Liver (tissue), 8 donors: ENCODE measurements at regions not wholly inside any gene's neighbourhood (a gene's known extent, or its start where the extent isn't known, plus 50 kb on each side); places are given as distances from the start of the nearest gene placed in this dataset.

ENCODE experiments used
- DNase-seq: peaks from one replicate; pipeline ENCODE4 v3.0.0-alpha.2; 2017; ENCODE audit warnings: low spot score
- H3K27ac ChIP-seq, 2 donors: one replicate each; pipeline ENCODE4 v1.7.0; 2013; ENCODE audit warnings: inconsistent platforms in 2 of 2, low read length in 2 of 2, control low read depth in 1 of 2, low read depth in 1 of 2, mild to moderate bottlenecking in 1 of 2
- H3K27me3 ChIP-seq, 4 donors: one replicate each; pipeline versions ENCODE4 v1.6.1 to v1.7.0; 2013; ENCODE audit warnings: low read length in 3 of 4, inconsistent platforms in 1 of 4, mild to moderate bottlenecking in 1 of 4, moderate library complexity in 1 of 4; ENCODE audit not compliant: control insufficient read depth in 4 of 4, insufficient read depth in 4 of 4
- H3K36me3 ChIP-seq, 4 donors: one replicate each; pipeline versions ENCODE4 v1.6.1 to v1.7.0; 2013; ENCODE audit warnings: low read length in 3 of 4, mild to moderate bottlenecking in 3 of 4, low read depth in 1 of 4, moderate library complexity in 1 of 4; ENCODE audit not compliant: control insufficient read depth in 4 of 4, insufficient read depth in 3 of 4
- H3K4me1 ChIP-seq, 4 donors: one replicate each; pipeline versions ENCODE4 v1.6.1 to v1.7.0; 2013; ENCODE audit warnings: low read length in 3 of 4, mild to moderate bottlenecking in 3 of 4, moderate library complexity in 1 of 4; ENCODE audit not compliant: control insufficient read depth in 4 of 4, insufficient read depth in 4 of 4
- H3K4me3 ChIP-seq, 3 donors: one replicate each; pipeline versions ENCODE4 v1.6.1 to v1.7.0; 2013; ENCODE audit warnings: low read length in 3 of 3, control low read depth in 1 of 3, low read depth in 1 of 3, mild to moderate bottlenecking in 1 of 3
- H3K9ac ChIP-seq, 2 donors: one replicate each; pipeline ENCODE4 v1.7.0; 2013; ENCODE audit warnings: low read length in 2 of 2, mild to moderate bottlenecking in 2 of 2, moderate library complexity in 2 of 2, control low read depth in 1 of 2, low read depth in 1 of 2
- H3K9me3 ChIP-seq, 4 donors: one replicate each; pipeline versions ENCODE4 v1.6.1 to v1.7.0; 2013; ENCODE audit warnings: low read length in 3 of 4; ENCODE audit not compliant: control insufficient read depth in 4 of 4
- ATF3 ChIP-seq: IDR thresholded peaks from 2 replicates; pipeline ENCODE4 v1.6.1; 2016; ENCODE audit warnings: antibody characterized with exemption
- CTCF ChIP-seq: fragments of 150-350 bp; IDR thresholded peaks from 2 replicates; pipeline ENCODE4 v1.5.1; 2017; ENCODE audit warnings: improper control_type of control experiment, low read depth, low read length; ENCODE audit not compliant: missing input control
- HNF4A ChIP-seq, 2 donors: conservative IDR thresholded peaks; 2 replicates each; pipeline ENCODE4 v1.6.1; 2016; ENCODE audit warnings: antibody characterized with exemption in 2 of 2, mild to moderate bottlenecking in 2 of 2
- MAX ChIP-seq: IDR thresholded peaks from 2 replicates; pipeline ENCODE4 v1.6.1; 2016; ENCODE audit warnings: antibody characterized with exemption
- NR2F2 ChIP-seq: IDR thresholded peaks from 2 replicates; pipeline ENCODE4 v1.6.1; 2016; ENCODE audit warnings: antibody characterized with exemption
- REST ChIP-seq: IDR thresholded peaks from 2 replicates; pipeline ENCODE4 v1.6.1; 2016; ENCODE audit warnings: antibody characterized with exemption, mild to moderate bottlenecking
- SP1 ChIP-seq: IDR thresholded peaks from 2 replicates; pipeline ENCODE4 v1.6.1; 2018; ENCODE audit warnings: antibody characterized with exemption, mild to moderate bottlenecking
- YY1 ChIP-seq: IDR thresholded peaks from 2 replicates; pipeline ENCODE4 v1.6.1; 2016; ENCODE audit warnings: antibody characterized with exemption, mild to moderate bottlenecking
- WGBS: extraction: QIAGEN DNeasy Blood & Tissue Kit; methylation state at CpG from one replicate; pipeline ENCODE4 v1.1.7; 2013; 5-methylcytosine and 5-hydroxymethylcytosine counted together
- donor health status: healthy.
- donor health status: healthy.
- donor health status: healthy.
- donor health status: healthy.
- donor health status: healthy.

GRCh38 chr2:240310645-240311044, 124.8 kb upstream of the GPC1 start:
- H3K4me1 ChIP-seq, result no peaks in the 10 kb centered on the region
- H3K9ac ChIP-seq, result no peak overlapping the region
- no peak overlapping the region for H3K4me3 ChIP-seq
- H3K27ac ChIP-seq, result no peak overlapping the region
- no peaks in the 10 kb centered on the region for H3K36me3 ChIP-seq
- WGBS, result 95% methylated on average over 9 of the region's 9 CpGs
- no peaks in the 10 kb centered on the region for H3K9me3 ChIP-seq
- DNase-seq, result no peak
- H3K27me3 ChIP-seq, result no peaks in the 10 kb centered on the region
- TF ChIP-seq ATF3, result no peak
- TF ChIP-seq CTCF, result no peak
- no peak for TF ChIP-seq SP1

GRCh38 chr2:240311821-240312220, 123.6 kb upstream of the GPC1 start:
- no peak overlapping the region for H3K9ac ChIP-seq
- TF ChIP-seq REST (no peak), CTCF (no peak), YY1 (no peak), MAX (no peak), NR2F2 (no peak), HNF4A (conservative IDR thresholded peaks at IDR 0.05) (no peak)
- no peak overlapping the region for H3K4me3 ChIP-seq
- no peaks in the 10 kb centered on the region for H3K9me3 ChIP-seq
- 87% methylated on average over 6 of the region's 6 CpGs for WGBS
- no peaks in the 10 kb centered on the region for H3K4me1 ChIP-seq
- no peak overlapping the region for H3K27ac ChIP-seq
- H3K36me3 ChIP-seq, result no peaks in the 10 kb centered on the region
- no peak for DNase-seq
- no peaks in the 10 kb centered on the region for H3K27me3 ChIP-seq
